GM23338 (cell line): ENCODE measurements at regions not wholly inside any gene's neighbourhood (a gene's known extent, or its start where the extent isn't known, plus 50 kb on each side); places are given as distances from the start of the nearest gene placed in this dataset.

Source experiments
- CREB1 ChIP-seq: fragments of 250-450 bp; sonication (Bioruptor Pico); IDR thresholded peaks from 2 replicates; pipeline ENCODE4 v1.5.0; 2020; ENCODE audit warnings: low read depth, mild to moderate bottlenecking, moderate library complexity
- EZH2 ChIP-seq: fragments of 200-600 bp; sonication (generic); IDR thresholded peaks from one replicate; pipeline ENCODE4 v1.8.0; 2017; ENCODE audit warnings: antibody characterized with exemption, mild to moderate bottlenecking, low read depth; ENCODE audit not compliant: unreplicated experiment
- EZH2phosphoT487 ChIP-seq: fragments of 200-600 bp; sonication (generic); IDR thresholded peaks from one replicate; pipeline ENCODE4 v1.8.1; 2018; ENCODE audit warnings: antibody characterized with exemption; ENCODE audit not compliant: unreplicated experiment
- JUNB ChIP-seq: IDR thresholded peaks from one replicate; pipeline ENCODE4 v1.6.1; 2016; ENCODE audit warnings: antibody characterized with exemption; ENCODE audit not compliant: unreplicated experiment
- NANOG ChIP-seq: IDR thresholded peaks from 2 replicates; pipeline ENCODE4 v1.6.1; 2016; ENCODE audit warnings: antibody characterized with exemption, borderline replicate concordance
- POLR2AphosphoS5 ChIP-seq: IDR thresholded peaks from 2 replicates; pipeline ENCODE4 v1.6.1; 2016; ENCODE audit warnings: antibody characterized with exemption, low read depth
- STAT1 ChIP-seq: IDR thresholded peaks from one replicate; pipeline ENCODE4 v1.6.1; 2016; ENCODE audit warnings: antibody characterized with exemption; ENCODE audit not compliant: unreplicated experiment
- ZNF114 ChIP-seq: fragments of 250-450 bp; sonication (Bioruptor Pico); IDR thresholded peaks from 2 replicates; pipeline ENCODE4 v1.5.0; 2020; ENCODE audit warnings: mild to moderate bottlenecking, moderate library complexity
- ZNF331 ChIP-seq: fragments of 250-450 bp; sonication (Bioruptor Pico); IDR thresholded peaks from 2 replicates; pipeline ENCODE4 v1.5.0; 2020; ENCODE audit warnings: low read depth, mild to moderate bottlenecking, moderate library complexity
- TF ChIP-seq, protein P1 (sequence below), 2 experiments: fragments of 200-600 bp in 1 of 2; sonication (generic) in 1 of 2; conservative IDR thresholded peaks; 2 replicates each; pipeline versions ENCODE4 v1.5.1 to v1.6.1; 2016 to 2017; ENCODE audit warnings: antibody characterized with exemption in 2 of 2, low read depth in 2 of 2, mild to moderate bottlenecking in 2 of 2, moderate library complexity in 1 of 2
- TF ChIP-seq, protein P2 (sequence below): IDR thresholded peaks from one replicate; pipeline ENCODE4 v1.6.1; 2018; ENCODE audit warnings: antibody characterized with exemption; ENCODE audit not compliant: unreplicated experiment
- TF ChIP-seq, protein P3 (sequence below): fragments of 250-450 bp; sonication (Bioruptor Pico); IDR thresholded peaks from 2 replicates; pipeline ENCODE4 v1.5.0; 2020; ENCODE audit warnings: mild to moderate bottlenecking, moderate library complexity
- TF ChIP-seq, protein P4 (sequence below): IDR thresholded peaks from 2 replicates; pipeline ENCODE4 v1.6.1; 2016; ENCODE audit warnings: antibody characterized with exemption

DNA sequence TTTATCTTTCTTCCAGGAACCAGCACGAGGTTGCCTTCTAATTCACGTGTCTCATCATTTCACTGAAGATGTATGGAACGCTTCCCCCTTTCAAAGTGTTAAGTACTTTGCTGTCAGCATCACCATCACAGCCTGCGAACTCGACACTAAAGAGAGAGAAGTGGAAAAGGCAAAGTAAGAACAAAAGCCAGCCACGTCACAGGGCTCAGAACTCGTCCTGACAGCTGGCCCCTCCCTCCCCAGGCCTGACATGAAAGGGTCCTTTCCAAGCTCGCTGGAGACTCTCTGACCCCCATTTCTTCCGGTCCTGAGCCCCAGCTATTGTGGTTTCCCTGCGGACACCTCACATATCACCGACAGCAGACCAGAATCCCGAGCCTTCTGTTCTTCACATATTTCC is 177.8 kb upstream of the NTM start:
- TF ChIP-seq, protein P1, sequence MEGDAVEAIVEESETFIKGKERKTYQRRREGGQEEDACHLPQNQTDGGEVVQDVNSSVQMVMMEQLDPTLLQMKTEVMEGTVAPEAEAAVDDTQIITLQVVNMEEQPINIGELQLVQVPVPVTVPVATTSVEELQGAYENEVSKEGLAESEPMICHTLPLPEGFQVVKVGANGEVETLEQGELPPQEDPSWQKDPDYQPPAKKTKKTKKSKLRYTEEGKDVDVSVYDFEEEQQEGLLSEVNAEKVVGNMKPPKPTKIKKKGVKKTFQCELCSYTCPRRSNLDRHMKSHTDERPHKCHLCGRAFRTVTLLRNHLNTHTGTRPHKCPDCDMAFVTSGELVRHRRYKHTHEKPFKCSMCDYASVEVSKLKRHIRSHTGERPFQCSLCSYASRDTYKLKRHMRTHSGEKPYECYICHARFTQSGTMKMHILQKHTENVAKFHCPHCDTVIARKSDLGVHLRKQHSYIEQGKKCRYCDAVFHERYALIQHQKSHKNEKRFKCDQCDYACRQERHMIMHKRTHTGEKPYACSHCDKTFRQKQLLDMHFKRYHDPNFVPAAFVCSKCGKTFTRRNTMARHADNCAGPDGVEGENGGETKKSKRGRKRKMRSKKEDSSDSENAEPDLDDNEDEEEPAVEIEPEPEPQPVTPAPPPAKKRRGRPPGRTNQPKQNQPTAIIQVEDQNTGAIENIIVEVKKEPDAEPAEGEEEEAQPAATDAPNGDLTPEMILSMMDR (conservative IDR thresholded peaks at IDR 0.05; ENCODE audit: low read depth in 2 of 2) = no peak
- TF ChIP-seq STAT1 (no peak), EZH2 (no peak), POLR2AphosphoS5 (no peak), JUNB (no peak), EZH2phosphoT487 (no peak), NANOG (no peak), CREB1 (no peak), ZNF114 (CRISPR knock-in tag) (no peak), ZNF331 (CRISPR knock-in tag) (no peak)
- TF ChIP-seq, protein P2, sequence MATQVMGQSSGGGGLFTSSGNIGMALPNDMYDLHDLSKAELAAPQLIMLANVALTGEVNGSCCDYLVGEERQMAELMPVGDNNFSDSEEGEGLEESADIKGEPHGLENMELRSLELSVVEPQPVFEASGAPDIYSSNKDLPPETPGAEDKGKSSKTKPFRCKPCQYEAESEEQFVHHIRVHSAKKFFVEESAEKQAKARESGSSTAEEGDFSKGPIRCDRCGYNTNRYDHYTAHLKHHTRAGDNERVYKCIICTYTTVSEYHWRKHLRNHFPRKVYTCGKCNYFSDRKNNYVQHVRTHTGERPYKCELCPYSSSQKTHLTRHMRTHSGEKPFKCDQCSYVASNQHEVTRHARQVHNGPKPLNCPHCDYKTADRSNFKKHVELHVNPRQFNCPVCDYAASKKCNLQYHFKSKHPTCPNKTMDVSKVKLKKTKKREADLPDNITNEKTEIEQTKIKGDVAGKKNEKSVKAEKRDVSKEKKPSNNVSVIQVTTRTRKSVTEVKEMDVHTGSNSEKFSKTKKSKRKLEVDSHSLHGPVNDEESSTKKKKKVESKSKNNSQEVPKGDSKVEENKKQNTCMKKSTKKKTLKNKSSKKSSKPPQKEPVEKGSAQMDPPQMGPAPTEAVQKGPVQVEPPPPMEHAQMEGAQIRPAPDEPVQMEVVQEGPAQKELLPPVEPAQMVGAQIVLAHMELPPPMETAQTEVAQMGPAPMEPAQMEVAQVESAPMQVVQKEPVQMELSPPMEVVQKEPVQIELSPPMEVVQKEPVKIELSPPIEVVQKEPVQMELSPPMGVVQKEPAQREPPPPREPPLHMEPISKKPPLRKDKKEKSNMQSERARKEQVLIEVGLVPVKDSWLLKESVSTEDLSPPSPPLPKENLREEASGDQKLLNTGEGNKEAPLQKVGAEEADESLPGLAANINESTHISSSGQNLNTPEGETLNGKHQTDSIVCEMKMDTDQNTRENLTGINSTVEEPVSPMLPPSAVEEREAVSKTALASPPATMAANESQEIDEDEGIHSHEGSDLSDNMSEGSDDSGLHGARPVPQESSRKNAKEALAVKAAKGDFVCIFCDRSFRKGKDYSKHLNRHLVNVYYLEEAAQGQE = no peak
- TF ChIP-seq, protein P3, sequence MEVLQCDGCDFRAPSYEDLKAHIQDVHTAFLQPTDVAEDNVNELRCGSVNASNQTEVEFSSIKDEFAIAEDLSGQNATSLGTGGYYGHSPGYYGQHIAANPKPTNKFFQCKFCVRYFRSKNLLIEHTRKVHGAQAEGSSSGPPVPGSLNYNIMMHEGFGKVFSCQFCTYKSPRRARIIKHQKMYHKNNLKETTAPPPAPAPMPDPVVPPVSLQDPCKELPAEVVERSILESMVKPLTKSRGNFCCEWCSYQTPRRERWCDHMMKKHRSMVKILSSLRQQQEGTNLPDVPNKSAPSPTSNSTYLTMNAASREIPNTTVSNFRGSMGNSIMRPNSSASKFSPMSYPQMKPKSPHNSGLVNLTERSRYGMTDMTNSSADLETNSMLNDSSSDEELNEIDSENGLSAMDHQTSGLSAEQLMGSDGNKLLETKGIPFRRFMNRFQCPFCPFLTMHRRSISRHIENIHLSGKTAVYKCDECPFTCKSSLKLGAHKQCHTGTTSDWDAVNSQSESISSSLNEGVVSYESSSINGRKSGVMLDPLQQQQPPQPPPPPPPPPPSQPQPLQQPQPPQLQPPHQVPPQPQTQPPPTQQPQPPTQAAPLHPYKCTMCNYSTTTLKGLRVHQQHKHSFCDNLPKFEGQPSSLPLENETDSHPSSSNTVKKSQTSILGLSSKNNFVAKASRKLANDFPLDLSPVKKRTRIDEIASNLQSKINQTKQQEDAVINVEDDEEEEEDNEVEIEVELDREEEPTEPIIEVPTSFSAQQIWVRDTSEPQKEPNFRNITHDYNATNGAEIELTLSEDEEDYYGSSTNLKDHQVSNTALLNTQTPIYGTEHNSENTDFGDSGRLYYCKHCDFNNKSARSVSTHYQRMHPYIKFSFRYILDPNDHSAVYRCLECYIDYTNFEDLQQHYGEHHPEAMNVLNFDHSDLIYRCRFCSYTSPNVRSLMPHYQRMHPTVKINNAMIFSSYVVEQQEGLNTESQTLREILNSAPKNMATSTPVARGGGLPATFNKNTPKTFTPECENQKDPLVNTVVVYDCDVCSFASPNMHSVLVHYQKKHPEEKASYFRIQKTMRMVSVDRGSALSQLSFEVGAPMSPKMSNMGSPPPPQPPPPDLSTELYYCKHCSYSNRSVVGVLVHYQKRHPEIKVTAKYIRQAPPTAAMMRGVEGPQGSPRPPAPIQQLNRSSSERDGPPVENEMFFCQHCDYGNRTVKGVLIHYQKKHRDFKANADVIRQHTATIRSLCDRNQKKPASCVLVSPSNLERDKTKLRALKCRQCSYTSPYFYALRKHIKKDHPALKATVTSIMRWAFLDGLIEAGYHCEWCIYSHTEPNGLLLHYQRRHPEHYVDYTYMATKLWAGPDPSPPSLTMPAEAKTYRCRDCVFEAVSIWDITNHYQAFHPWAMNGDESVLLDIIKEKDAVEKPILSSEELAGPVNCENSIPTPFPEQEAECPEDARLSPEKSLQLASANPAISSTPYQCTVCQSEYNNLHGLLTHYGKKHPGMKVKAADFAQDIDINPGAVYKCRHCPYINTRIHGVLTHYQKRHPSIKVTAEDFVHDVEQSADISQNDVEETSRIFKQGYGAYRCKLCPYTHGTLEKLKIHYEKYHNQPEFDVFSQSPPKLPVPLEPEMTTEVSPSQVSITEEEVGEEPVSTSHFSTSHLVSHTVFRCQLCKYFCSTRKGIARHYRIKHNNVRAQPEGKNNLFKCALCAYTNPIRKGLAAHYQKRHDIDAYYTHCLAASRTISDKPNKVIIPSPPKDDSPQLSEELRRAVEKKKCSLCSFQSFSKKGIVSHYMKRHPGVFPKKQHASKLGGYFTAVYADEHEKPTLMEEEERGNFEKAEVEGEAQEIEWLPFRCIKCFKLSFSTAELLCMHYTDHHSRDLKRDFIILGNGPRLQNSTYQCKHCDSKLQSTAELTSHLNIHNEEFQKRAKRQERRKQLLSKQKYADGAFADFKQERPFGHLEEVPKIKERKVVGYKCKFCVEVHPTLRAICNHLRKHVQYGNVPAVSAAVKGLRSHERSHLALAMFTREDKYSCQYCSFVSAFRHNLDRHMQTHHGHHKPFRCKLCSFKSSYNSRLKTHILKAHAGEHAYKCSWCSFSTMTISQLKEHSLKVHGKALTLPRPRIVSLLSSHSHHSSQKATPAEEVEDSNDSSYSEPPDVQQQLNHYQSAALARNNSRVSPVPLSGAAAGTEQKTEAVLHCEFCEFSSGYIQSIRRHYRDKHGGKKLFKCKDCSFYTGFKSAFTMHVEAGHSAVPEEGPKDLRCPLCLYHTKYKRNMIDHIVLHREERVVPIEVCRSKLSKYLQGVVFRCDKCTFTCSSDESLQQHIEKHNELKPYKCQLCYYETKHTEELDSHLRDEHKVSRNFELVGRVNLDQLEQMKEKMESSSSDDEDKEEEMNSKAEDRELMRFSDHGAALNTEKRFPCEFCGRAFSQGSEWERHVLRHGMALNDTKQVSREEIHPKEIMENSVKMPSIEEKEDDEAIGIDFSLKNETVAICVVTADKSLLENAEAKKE = no peak
- TF ChIP-seq, protein P4, sequence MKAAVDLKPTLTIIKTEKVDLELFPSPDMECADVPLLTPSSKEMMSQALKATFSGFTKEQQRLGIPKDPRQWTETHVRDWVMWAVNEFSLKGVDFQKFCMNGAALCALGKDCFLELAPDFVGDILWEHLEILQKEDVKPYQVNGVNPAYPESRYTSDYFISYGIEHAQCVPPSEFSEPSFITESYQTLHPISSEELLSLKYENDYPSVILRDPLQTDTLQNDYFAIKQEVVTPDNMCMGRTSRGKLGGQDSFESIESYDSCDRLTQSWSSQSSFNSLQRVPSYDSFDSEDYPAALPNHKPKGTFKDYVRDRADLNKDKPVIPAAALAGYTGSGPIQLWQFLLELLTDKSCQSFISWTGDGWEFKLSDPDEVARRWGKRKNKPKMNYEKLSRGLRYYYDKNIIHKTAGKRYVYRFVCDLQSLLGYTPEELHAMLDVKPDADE = no peak
